GM13976 (cell line): ENCODE measurements at regions not wholly inside any gene's neighbourhood (a gene's known extent, or its start where the extent isn't known, plus 50 kb on each side); places are given as distances from the start of the nearest gene placed in this dataset.

Source experiments
- DNase-seq: peaks from one replicate; pipeline ENCODE4 v3.0.0; 2012; ENCODE audit warnings: low spot score
- in situ Hi-C: fragments of 300-500 bp; cut with MboI; formaldehyde crosslinking; loops from one replicate; pipeline ENCODE4 v1.12.0; 2022; ENCODE audit warnings: low sequenced_read_pairs, mixed read lengths, inconsistent platforms; ENCODE audit not compliant: unreplicated experiment
- TF ChIP-seq, protein P1 (sequence below): IDR thresholded peaks from 2 replicates; pipeline ENCODE4 v1.5.1; 2012; ENCODE audit warnings: borderline replicate concordance, mild to moderate bottlenecking; ENCODE audit not compliant: insufficient read depth; ENCODE audit errors: extremely low read depth, missing control alignments, control extremely low read depth

GRCh38 chr3:187454085-187454815 is 86.1 kb downstream of the RTP4 start:
- TF ChIP-seq, protein P1, sequence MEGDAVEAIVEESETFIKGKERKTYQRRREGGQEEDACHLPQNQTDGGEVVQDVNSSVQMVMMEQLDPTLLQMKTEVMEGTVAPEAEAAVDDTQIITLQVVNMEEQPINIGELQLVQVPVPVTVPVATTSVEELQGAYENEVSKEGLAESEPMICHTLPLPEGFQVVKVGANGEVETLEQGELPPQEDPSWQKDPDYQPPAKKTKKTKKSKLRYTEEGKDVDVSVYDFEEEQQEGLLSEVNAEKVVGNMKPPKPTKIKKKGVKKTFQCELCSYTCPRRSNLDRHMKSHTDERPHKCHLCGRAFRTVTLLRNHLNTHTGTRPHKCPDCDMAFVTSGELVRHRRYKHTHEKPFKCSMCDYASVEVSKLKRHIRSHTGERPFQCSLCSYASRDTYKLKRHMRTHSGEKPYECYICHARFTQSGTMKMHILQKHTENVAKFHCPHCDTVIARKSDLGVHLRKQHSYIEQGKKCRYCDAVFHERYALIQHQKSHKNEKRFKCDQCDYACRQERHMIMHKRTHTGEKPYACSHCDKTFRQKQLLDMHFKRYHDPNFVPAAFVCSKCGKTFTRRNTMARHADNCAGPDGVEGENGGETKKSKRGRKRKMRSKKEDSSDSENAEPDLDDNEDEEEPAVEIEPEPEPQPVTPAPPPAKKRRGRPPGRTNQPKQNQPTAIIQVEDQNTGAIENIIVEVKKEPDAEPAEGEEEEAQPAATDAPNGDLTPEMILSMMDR = no peak
- DNase-seq = no peak
- in situ Hi-C loops = no loop called here

GRCh38 chr3:187450431-187451190 is 82.4 kb downstream of the RTP4 start:
- DNase-seq = no peak
- TF ChIP-seq, protein P1 = no peak
- in situ Hi-C loops = no loop called here

DNA sequence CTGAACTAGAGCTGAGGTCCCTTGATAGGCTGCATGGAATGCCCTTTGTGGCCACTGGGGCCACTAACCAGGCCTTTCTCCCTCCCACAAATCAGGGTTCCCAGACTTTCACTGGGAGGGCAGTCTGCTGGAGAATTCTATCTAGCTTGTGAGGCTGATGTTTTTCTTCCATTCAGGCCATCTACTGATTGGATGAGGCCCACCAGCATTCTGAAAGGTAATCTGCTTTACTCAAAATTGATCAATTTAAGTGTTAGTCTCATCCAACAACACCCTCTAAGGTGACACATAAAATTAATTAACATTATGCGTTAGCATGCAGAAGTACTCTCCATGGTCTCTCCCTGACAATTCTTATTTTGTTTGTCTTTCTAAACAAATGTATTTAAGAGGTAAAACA is 80.5 kb downstream of the RTP4 start:
- no peak for DNase-seq
- TF ChIP-seq, protein P1 = no peak
- in situ Hi-C loops = no loop called here

DNA sequence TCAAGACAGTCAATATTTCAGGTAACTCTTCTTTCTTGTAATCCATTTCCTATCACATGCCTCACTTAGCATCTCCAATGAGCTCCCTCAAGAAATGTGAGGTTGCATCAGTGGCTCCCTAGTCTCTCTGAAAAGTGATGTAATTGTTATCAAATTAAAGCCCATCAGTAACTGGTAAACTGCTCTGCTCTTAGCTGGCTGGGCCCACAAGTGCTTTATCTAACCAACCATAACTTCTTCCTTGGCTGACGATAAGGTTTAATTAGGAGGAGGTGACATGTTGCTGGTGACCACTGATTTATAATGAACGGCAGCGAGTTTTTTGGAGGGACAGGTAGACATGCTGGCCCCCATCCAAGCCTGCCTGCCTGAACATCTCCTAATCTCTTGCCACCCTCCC is 79.6 kb downstream of the RTP4 start:
- TF ChIP-seq, protein P1 = no peak
- in situ Hi-C loops = no loop called here
- no peak for DNase-seq

DNA sequence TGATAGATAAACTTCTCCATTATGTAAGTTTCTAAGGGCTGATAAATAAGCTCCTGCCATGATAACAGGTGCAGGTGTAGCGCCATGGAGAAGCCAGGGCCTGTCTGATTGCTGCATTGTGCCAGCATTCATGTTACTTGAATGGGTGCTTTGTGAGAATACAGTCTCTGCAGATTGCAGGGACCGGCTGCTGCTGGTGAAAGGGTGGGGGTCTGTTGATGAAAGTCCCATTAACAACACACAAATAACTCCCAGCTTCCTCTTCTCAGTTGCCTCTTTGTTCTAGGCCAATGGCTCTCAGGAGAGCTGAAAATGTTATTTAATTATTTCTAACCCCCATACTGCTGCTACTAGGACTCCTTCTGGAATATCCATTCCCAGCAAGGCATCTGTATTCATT is 77.2 kb downstream of the RTP4 start:
- DNase-seq = no peak
- in situ Hi-C loops = no loop called here
- TF ChIP-seq, protein P1 = no peak

GRCh38 chr3:187434524-187434923 is 66.3 kb downstream of the RTP4 start:
- in situ Hi-C loops = no loop called here
- TF ChIP-seq, protein P1 = no peak
- DNase-seq = no peak
